NCI-H146 treated with DMSO at 0.1 percent for 48 hours (cell line): ENCODE measurements at regions not wholly inside any gene's neighbourhood (a gene's known extent, or its start where the extent isn't known, plus 50 kb on each side); places are given as distances from the start of the nearest gene placed in this dataset.

Source experiments
- DNase-seq: peaks from one replicate; lab custom pipeline; 2025; ENCODE audit not compliant: unreplicated experiment; lab: John Stamatoyannopoulos, UW

DNA sequence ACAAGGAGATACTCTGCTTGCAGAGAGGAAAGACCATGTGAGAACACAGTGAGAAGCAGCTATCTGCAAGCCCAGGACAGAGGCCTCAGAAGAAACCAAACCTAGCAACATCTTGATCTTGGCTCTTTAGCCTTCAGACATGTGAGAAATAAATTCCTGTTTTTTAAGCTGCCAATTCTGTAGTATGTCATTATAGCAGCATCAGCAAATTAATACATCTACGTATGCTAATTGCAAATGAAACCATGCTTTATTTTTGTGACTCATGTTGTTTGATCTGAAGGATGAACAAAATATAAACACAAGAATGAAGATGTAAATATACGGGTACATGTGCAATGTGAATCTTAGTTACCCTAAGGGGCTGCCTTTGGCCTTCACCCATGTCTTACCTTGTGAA lies 714.4 kb upstream of the ARPP21 start:
- DNase-seq: no peak

DNA sequence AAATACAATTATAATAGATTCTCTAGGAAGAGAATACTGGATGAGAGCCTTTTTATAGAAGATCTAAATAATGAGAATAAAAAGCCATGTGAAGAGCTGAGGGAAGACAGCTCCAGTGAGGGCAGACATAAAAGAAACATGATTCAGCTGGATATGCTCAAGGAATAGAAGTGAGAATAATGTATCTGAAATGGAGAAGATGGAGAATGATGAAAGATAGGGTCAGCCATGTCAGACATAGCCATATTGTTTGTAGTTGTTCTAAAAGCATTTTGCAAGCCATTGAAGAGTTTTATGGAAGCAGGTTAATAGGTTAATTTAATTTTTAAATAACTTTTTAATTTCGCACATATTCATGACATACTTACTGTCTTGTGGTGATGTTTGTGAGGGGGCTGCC lies 713.5 kb upstream of the ARPP21 start:
- no peak for DNase-seq

DNA sequence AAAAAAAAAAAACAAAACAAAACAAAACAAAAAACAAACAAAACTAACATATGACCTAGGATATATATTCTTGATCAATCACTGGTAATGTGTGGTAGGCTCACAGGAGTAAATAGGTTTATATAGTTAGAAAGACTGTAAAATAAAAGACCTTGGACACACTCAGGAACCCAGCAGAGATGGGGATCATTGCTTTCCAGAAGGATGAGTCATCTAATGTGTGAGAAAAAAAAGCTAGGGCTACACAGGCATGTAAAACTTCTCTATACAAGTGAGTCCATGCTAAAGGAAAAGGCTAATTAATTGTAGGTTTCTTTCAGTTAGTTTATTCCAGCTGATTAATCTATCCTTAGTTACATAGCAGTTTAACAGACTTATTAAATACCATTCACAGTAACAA lies 710.3 kb upstream of the ARPP21 start:
- DNase-seq: no peak

DNA sequence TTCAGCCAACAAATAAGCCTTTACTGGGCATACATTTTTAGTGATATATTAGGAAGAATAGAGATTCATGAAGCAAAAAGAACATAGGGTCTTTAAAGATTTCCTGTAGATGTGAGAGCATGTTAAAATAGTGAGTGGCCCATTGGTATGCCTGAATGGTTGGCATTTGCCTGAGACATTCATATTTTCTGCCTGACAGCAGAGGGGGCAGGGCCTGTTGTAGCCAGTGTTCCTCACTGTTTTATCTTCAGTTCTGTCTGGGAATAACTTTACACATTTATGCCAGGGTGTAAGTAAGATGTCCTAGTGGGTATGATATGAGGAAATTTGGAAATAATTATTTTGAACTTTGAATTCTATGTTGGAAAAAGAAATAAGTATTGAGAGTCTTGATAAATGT lies 704.7 kb upstream of the ARPP21 start:
- DNase-seq: no peak

DNA sequence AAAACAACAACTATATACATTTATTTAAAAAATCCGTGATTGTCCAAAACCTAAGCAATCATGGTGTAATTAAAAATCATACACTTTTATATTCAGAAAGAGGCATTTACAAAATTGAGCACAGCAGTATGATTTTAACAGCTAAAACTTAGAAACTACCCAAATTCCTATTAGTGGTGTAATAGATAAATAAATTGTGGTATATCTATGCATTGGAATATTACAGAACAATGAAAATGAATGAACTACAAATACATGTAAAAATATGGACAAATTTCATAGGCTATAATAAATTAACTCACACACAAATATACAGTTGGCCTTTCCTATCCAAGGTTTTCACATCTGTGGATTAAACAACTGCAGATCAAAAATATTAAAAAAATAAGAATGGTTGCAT lies 700.5 kb upstream of the ARPP21 start:
- DNase-seq: no peak

- no peak for DNase-seq
These were observed 697.1 kb upstream of the ARPP21 start for GRCh38 chr3:34942256-34942655.

DNA sequence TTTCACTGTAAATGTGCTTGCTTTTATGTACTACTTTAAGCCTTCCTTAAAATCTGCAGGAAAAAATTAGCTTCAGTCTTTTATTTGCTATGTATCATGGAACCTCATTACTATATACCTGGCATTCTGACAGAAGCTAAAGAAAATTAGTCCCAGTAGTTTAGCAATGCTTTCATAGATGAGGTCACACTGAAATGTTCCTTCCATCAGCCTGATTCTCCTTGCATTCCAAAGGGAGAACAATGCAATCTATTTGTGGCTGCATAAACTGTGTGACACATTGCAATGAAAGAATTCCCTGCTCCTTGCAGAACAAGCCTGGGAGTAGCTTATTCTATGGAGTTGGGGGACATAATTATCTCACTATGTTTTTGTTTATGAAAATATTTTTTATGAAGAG lies 691.5 kb upstream of the ARPP21 start:
- no peak for DNase-seq

DNA sequence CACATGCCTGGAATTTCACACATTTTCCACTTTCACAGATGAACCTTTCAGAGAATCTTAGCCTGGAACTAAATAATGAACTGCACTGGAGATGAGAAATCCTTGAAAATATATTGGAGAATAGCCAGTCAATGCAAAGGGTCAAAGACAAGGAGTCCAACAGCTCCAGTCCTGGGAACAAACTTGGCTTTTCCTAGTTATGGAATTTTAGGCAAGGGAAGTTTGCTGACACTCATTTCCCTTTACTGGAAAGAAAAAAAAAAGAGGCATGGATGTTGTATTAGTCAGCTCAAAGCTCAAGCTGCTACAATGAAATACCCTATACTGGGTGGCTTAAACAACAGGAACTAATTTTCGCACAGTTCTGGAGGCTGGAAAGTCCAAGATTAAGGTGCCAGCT lies 690.8 kb upstream of the ARPP21 start:
- no peak for DNase-seq

DNA sequence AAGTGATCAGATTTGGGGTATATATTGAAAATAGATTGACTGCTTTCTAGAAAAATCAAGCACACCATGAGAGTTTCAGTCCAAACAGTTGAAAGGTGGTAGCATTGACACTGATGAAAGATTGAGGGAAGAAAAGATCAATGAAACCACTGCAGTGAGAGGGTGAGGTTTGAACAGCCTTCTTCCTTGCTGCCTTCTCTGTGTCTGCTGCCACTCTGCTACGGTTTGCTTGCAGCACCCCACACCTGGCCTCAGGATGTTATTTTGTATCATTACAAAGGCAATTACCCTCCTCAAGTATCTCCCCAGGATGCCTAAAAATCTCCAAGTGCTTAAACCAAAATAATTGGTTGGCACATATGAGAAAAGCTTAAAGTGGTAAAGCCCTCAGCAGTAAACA lies 683.6 kb upstream of the ARPP21 start:
- DNase-seq: no peak

GRCh38 chr3:34956511-34956910 lies 682.8 kb upstream of the ARPP21 start:
- DNase-seq: no peak

GRCh38 chr3:34957677-34958076 lies 681.6 kb upstream of the ARPP21 start:
- no peak for DNase-seq

- DNase-seq: no peak
These were observed 669.8 kb upstream of the ARPP21 start for GRCh38 chr3:34969513-34969912.

DNA sequence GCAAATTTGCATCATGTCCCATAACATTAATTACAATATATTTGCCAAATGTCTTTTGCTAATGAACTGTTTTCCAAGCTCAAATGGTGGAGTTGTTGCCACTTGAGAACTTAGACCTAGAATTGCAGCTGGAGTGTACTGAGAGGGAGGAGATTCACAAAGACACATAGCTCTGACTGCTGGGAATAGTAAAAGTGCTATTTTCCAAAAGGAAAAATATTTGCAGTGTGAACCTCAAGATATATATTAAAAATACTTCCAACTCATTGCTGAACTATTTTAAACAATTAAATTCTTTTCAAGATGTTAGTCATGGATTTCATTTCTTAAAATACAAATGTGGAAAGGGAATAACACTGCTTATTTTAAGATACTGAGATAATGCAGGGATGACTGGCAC lies 666.8 kb upstream of the ARPP21 start:
- DNase-seq: no peak

GRCh38 chr3:34973586-34973985 lies 665.7 kb upstream of the ARPP21 start:
- DNase-seq: no peak

- no peak for DNase-seq
These were observed 655.7 kb upstream of the ARPP21 start for GRCh38 chr3:34983631-34984030.

DNA sequence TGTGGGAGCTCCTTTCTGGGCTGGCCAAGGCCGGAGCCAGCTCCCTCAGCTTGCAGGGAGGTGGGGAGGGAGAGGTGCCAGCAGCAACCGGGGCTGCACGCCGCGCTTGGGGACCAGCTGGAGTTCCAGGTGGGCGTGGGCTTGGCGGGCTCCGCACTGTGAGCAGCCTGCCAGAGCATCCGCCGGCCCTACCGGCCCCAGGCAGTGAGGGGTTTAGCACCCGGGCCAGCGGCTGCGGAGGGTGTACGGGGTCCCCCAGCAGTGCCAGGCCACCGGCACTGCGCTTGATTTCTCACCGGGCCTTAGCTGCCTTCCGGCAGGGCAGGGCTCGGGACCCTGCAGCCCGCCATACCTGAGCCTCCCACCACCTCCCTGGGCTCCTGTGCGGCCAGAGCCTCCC lies 651.0 kb upstream of the ARPP21 start:
- DNase-seq: no peak

- DNase-seq: no peak
These were observed 643.4 kb upstream of the ARPP21 start for GRCh38 chr3:34995796-34996430.

DNA sequence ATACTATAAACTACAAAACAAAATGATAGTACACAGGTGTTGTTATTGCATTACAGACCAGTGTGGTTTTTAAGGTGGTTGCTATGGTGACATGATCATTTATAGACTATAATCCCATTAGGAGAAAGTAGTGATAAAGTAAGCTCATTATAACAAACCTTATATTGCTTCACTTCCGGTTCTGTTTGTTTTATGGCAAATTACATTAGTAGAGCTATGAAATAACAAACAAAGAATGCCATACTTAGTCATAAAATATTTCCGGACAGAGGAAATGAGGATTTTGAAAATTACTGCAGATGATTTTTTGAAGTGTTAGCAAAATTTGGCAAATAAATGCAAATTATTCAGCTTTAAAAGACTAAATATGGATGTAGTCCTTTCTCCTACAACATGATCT lies 640.4 kb upstream of the ARPP21 start:
- no peak for DNase-seq

DNA sequence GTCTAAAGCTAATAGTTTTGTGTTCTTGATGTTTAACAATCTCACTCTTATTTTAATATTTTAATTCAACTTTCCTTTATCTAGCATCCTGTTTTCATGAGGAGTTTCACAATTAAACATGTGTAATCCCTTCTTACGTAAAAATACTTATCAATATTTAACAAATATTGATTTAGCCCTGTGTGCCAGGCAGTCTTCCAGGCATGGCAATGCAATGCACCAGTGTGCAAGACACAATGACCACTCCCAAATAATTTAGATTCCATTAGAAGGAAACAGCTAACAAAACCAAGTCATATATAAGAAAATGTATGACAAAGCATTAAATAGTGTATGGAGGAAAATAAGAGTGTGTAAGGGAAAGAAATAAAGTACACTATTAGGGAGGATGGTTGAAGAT lies 627.1 kb upstream of the ARPP21 start:
- DNase-seq: no peak

DNA sequence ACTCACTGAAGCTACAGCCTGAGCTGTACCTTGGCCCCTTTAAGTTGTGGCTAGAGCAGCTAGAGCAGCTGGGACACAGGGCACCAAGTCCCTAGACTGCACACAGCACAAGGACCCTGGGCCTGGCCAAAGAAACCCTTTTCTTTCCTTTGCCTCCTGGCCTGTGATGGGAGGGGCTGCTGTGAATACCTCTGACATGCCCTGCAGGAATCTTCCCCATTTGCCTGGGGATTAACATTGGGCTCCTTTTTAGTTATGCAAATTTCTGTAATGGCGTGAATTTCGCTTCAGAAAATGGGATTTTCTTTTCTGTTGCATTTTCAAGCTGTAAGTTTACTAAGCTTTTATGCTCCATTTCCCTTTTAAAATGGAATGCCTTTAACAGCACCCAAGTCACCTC lies 611.2 kb upstream of the ARPP21 start:
- DNase-seq: no peak

- no peak for DNase-seq
These were observed 596.9 kb upstream of the ARPP21 start for GRCh38 chr3:35042210-35042991.

- DNase-seq: no peak
These were observed 596.3 kb upstream of the ARPP21 start for GRCh38 chr3:35043040-35043439.

DNA sequence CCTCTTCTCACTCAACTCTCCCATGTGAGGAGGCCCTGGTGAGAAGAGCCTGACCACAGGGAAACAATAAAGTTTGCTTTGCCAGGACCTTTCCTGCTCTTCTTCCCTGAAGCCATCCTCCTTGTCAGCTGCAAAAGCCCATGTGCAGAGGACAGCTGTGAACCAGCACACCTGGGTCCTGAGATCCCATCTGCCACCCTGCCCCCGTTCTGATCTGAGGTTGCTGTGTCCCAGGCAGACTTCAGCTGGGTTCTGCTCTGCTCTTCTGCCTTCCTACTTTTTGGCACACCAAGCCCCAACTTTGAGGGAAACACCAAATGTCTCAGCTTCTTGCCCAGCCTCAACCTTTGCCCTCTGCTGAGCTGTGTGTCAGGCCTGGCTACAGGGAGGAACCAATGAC lies 595.1 kb upstream of the ARPP21 start:
- DNase-seq: no peak
